ENCODE measurements at regions not wholly inside any gene's neighbourhood (a gene's known extent, or its start where the extent isn't known, plus 50 kb on each side); places are given as distances from the start of the nearest gene placed in this dataset.

GRCh38 chr3:13207975-13208705 lies 134.9 kb upstream of the IQSEC1 start:
- no peak for DNase-seq

GRCh38 chr3:13207578-13207922 lies 134.3 kb upstream of the IQSEC1 start:
- Histone ChIP-seq H3K9me3 (no peaks in the 10 kb centered on the region), H3K4me3 (no peak overlapping the region), H3K36me3 (no peaks in the 10 kb centered on the region), H3K27me3 (peaks cover 0 to 9% of the 10 kb centered on the region in 2 donors), H3K4me1 (no peaks in the 10 kb centered on the region), H3K27ac (no peak overlapping the region)
- no peak for TF ChIP-seq POLR2A (IDR thresholded peaks at IDR 0.05)
- TF ChIP-seq, protein P1, sequence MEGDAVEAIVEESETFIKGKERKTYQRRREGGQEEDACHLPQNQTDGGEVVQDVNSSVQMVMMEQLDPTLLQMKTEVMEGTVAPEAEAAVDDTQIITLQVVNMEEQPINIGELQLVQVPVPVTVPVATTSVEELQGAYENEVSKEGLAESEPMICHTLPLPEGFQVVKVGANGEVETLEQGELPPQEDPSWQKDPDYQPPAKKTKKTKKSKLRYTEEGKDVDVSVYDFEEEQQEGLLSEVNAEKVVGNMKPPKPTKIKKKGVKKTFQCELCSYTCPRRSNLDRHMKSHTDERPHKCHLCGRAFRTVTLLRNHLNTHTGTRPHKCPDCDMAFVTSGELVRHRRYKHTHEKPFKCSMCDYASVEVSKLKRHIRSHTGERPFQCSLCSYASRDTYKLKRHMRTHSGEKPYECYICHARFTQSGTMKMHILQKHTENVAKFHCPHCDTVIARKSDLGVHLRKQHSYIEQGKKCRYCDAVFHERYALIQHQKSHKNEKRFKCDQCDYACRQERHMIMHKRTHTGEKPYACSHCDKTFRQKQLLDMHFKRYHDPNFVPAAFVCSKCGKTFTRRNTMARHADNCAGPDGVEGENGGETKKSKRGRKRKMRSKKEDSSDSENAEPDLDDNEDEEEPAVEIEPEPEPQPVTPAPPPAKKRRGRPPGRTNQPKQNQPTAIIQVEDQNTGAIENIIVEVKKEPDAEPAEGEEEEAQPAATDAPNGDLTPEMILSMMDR (IDR thresholded peaks at IDR 0.05): no peak
- no peak for DNase-seq
- intact Hi-C loops (cut with DNase I; ENCODE audit: low total_unique reads): no loop called here

More at GRCh38 chr3:13207975-13208705, 134.9 kb upstream of the IQSEC1 start:
- intact Hi-C loops (cut with DNase I; ENCODE audit: low total_unique reads): no loop called here
- no peak for TF ChIP-seq POLR2A (IDR thresholded peaks at IDR 0.05)
- TF ChIP-seq, protein P1 (IDR thresholded peaks at IDR 0.05): no peak
- no peak overlapping the region for H3K4me3 ChIP-seq
- H3K36me3 ChIP-seq: no peaks in the 10 kb centered on the region
- H3K4me1 ChIP-seq: no peaks in the 10 kb centered on the region
- no peaks in the 10 kb centered on the region for H3K9me3 ChIP-seq
- peaks cover 0 to 9% of the 10 kb centered on the region in 2 donors for H3K27me3 ChIP-seq
- no peak overlapping the region for H3K27ac ChIP-seq

DNA sequence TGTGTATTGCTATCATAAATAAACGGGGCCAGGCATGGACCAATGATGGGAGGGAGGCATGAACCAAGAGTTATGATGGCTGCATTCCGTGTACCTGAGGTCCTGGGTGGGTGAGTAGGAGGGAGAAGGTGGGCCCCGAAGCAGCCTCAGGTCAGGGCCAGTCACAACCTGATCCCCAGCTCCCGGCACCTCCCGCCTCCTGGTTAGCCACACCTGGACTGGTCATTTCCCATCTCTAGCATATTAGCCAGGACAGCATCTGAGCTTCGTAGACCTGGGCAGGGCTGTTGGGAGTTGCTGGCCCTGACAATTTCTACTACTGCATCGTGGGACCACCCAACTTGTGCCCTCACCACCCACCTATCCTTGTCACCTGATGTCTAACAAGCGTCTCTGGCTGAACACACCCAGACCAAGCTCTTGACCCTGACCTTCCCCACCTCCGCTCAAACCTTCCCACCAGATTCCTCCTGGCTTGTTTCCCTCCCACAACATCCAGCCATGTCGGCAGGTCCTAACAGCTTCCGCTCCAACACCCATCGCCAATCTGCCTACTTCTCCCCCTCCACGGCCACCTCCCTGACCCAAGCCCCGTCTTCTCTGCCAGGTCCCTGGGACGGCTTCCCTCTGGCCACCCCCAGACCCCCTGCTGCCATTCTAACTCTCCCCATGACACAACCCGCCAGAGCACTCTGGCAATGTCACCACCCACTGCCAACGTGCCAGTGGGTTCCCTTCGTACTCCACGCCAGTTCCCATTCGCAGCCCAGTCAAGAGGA lies 133.8 kb upstream of the IQSEC1 start:
- Histone ChIP-seq H3K4me3 (no peak overlapping the region), H3K27me3 (peaks cover 0 to 9% of the 10 kb centered on the region in 2 donors), H3K9me3 (no peaks in the 10 kb centered on the region), H3K4me1 (no peaks in the 10 kb centered on the region), H3K36me3 (no peaks in the 10 kb centered on the region), H3K27ac (no peak overlapping the region)
- intact Hi-C loops (cut with DNase I; ENCODE audit: low total_unique reads): no loop called here
- TF ChIP-seq, protein P1 (IDR thresholded peaks at IDR 0.05): no peak
- no peak for TF ChIP-seq POLR2A (IDR thresholded peaks at IDR 0.05)
- DNase-seq: no peak

DNA sequence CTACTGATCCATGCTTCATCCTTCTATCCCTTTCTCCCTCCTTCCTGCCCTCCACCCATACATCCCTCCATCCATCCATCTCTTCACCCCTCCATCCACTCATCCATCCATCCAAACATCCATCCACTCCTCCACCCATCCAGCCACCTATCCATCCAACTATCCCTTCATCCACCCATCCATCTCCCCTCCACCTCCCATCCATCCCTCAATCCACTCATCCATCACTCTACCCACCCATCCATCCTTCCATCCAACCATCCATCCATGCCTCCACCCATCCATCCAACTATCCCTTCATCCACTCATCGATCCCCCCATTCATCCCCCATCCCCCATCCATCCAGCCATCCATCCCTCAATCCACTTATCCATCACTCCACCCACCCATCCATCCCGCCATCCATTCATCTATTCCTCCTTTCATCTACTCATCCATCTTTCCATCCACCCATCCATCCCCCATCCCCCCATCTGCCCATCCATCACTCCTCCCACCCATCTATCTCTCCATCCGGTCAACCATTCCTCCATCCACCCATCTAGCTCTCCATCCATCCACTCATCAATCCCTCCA lies 132.4 kb upstream of the IQSEC1 start:
- no peak overlapping the region for H3K27ac ChIP-seq
- intact Hi-C loops (cut with DNase I; ENCODE audit: low total_unique reads): no loop called here
- no peaks in the 10 kb centered on the region for H3K36me3 ChIP-seq
- no peaks in the 10 kb centered on the region for H3K9me3 ChIP-seq
- TF ChIP-seq, protein P1 (IDR thresholded peaks at IDR 0.05): no peak
- TF ChIP-seq POLR2A (IDR thresholded peaks at IDR 0.05): no peak
- no peaks in the 10 kb centered on the region for H3K4me1 ChIP-seq
- peaks cover 0 to 9% of the 10 kb centered on the region in 2 donors for H3K27me3 ChIP-seq
- DNase-seq: no peak
- H3K4me3 ChIP-seq: no peak overlapping the region

DNA sequence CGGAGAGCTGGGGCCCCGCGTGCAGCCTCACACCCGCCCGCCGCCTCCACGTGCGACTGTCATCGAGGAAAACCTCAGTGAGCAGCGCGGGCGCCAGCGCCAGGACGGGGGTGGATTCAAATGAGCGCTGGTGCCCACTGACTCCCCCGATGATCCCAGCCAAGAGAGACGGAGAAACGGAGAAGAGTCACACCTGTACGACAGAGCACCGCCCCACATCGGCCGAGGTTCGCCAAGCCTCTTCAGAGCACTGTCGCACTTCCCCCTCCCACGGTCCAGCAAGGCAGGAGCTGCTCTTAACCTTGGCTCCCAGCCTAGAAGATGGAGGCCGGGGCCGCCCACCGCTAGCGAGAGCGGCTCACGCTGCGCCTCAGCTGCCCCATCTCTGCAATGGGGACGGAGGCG lies 130.9 kb upstream of the IQSEC1 start:
- no peak overlapping the region for H3K4me3 ChIP-seq

More for the DNA sequence above, 130.9 kb upstream of the IQSEC1 start:
- H3K9me3 ChIP-seq: no peaks in the 10 kb centered on the region
- peaks cover 0 to 9% of the 10 kb centered on the region in 2 donors for H3K27me3 ChIP-seq
- TF ChIP-seq POLR2A (IDR thresholded peaks at IDR 0.05): no peak
- TF ChIP-seq, protein P1 (IDR thresholded peaks at IDR 0.05): no peak
- no peak for DNase-seq
- H3K4me1 ChIP-seq: no peaks in the 10 kb centered on the region
- H3K36me3 ChIP-seq: no peaks in the 10 kb centered on the region
- no peak overlapping the region for H3K27ac ChIP-seq
- intact Hi-C loops (cut with DNase I; ENCODE audit: low total_unique reads): no loop called here

All from uterus (tissue), 3 donors.